Stimulated activated CD4-positive, alpha-beta T cell treated with anti-CD3 and anti-CD28 coated beads, TNF-alpha, amount 100 ng/mL, for 1 hour (primary cell): ENCODE measurements at regions not wholly inside any gene's neighbourhood (a gene's known extent, or its start where the extent isn't known, plus 50 kb on each side); places are given as distances from the start of the nearest gene placed in this dataset.

Source experiments
- DNase-seq, 3 donors: peaks; one replicate each; pipeline ENCODE4 v3.0.0-alpha.2; 2020; ENCODE audit warnings: low read depth in 3 of 3, low spot score in 1 of 3

DNA sequence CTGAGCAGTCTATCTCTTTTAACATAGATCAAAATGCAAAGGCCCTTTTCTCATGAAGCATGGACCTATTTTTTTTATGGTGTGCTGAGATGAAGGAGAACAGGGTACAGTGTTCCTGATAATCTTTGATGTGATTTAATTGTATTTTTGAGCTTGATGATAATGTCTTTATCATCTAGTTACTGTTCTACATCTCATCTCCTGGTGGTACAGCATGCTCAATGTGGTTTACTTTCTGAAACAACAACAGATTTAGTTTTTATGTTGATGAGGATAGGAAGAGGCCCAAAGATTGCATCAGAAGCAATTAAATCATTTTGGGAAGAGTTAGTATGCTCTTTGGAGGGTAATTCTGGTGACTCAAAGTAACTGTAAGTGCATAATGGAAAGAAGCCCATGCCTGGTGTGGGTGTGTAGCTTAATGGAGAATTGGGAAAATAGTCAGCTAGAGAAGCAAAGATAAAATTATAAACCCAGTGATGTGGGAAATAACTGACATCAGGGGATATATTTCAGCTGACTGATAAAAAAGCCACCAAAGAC, 123.0 kb upstream of the KCNN2 start:
- no peak for DNase-seq

DNA sequence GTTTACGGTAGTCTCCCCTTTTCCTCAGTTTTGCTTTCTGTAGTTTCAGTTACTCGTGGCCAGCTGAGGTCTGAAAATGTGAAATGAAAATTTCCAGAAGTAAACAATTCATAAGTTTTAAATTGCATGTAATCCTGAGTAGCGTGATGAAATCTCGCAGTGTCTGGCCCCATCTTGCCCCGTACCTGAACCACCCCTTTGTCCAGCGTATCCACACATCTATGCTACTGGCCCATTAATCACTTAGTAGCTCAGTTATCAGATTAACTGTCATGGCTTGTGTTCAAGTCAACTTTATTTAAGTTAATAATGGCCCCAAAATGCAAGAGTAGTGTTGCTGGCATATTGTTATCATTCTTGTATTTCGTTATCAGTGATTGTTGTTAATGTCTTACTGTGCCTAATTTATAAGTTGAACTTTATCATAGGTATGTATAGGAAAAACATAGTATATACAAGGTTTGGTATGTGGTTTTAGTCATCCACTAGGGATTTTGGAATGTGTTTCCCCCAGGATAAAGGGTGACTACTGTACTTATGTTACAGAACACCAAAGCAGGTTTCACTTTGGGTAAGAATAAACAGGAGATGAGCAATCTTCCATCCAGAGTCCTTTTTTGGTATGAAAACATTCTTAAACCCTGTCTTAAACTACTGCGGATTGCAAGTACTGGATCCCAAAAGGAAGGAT, 118.4 kb upstream of the KCNN2 start:
- DNase-seq: no peak

DNA sequence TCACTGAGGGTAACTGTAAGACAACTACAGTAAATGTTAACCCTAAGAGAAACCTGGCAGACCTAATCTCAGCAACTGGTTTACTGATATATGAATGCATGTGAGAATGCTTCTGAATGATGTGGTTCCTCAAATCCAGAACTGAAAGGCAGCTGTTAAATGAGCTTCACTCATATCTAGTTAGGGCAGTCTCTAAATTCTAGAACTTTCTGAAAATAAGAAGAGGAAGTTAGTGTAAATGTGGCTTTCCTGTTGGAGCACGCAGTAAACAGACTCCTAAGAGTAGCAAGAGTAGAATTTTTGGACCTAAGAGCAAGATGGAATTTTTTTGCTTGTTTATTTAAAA, 117.9 kb upstream of the KCNN2 start:
- DNase-seq: no peak

DNA sequence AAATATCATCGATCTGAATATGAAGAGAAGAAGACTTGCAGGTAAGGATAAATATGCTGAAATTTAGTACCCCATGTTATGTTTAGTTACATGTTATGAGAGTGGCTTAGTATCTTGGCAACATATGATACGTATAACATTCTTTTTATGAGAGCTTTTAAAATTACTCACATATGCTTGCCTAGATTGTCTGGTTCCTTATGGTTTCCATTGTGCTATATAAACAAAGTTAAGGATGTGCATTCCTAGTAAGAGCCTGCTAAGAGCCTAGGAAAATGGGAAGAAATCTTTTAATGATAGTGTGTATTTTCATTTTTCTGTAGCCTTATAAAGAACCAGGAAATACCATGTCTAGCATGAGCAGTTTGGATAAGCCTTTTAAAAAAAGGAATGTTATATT, 112.0 kb upstream of the KCNN2 start:
- no peak for DNase-seq

DNA sequence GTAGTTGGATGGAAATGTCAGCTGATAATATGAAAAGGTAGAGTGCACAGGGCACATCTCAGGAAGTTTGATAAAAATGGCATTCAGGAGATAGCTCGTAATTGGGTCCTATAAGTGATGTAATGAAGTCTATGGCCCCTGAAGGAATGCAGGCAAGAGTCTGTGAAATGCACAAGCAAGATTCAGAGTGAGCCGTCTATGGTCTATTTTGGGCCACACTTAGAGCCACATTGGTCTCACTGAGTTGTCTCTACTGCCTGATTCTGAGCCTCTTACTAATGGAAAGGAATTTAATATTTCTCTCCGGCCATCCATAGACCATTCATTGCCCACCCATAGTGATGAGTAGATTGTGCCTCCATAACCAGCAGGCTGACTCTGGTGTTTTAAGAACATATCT, 111.3 kb upstream of the KCNN2 start:
- no peak for DNase-seq

DNA sequence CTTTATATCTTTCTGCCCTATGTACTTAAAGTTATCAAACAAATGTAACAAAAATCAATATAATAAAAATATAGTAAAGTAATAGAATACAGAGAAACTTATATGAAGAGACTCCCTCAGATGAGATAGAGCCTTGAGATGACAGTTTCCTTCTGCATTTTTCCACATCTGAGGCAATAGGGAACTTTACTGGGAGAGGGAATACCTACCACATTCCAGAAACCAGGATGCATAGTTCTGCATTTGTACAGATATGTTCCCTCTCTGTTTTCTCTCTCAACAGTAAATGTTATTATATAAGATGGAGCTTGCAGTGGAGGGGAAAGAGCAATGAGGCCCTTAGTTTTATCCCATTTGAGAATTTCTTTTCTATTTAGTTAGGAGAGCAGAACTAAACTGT, 109.6 kb upstream of the KCNN2 start:
- no peak for DNase-seq

DNA sequence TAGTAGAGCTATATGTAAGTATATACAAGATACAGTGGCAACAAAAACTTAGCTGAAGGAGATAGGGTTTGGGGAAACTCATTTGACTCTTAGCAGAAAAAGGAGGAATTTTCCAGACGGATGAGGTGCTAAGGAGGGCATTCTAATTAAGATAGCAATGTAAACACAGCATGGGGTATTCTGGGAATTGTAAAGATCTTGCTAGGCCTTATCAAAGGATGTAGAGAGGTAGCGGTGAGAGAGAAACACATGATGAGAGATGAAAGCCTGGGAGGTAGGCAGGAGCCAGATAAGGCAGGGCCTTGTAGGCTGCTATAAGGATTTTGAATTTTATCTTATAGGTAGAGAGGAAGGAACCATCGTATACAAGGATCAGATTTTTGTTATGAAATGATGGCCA, 106.6 kb upstream of the KCNN2 start:
- DNase-seq: no peak

DNA sequence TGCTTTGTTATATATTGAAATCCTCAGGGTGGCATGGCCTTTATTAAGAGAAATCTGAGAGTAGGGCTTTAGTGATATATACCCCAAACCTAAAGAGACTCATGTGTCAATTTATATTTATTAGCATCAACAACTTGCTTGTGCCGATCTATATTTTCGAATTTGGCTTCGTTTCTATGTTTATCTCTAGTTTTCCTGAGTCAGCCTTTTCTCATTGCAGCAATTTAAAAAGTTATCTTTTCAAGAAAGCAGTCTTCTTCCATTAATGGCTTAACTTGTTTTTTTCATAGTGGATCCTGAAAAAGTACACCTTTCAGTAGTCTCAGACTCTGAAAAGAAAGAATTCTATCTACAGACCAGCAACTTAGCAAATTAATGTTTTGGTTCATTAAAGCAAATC, 99.9 kb upstream of the KCNN2 start:
- no peak for DNase-seq

DNA sequence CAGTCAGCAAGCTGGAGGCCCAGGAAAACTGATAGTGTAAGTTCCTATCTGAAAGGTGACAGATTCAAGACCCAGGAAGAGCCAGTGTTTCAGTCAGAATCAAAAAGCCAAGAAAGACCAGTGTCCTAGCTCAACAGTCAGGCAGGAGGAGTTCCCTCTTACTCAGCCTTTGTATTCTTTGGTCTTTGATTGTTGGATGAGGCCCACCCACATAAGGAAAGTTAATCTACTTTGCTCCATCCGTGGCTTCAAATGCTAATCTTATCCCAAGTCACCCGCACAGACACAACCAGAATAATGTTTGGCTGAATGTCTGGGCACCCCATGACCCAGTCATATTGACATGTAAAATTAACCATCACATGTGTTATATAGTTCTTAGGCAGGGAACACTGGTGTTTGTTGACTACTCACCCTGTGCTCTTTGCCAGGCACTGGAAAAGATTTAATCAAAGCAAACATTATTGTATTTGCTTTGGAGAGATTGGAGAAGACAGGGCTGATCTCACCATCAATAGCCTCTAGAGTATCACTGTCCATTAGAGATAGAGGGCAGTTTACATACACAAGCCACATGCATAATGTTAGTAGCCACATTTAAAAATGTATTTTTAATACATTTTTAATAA, 96.3 kb upstream of the KCNN2 start:
- DNase-seq: no peak

DNA sequence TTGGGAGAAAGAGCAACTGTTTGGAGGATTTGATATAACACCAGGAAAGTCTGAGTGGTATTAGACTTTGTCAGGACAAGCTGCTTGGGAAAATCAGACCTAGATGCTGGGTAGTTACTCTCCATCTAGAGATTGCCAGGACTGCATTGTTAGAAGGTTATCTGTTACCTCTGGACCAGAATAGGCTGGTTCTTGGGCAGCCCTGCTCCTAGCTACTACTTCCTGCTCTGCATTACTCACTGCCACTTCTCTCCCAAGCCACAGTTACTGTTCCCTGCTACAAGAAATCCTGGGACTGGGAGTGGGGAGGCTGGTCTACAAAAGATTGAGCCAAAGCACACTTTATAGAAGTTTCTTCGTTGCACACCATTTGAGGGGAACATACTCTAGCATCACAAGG, 95.5 kb upstream of the KCNN2 start:
- DNase-seq: no peak

DNA sequence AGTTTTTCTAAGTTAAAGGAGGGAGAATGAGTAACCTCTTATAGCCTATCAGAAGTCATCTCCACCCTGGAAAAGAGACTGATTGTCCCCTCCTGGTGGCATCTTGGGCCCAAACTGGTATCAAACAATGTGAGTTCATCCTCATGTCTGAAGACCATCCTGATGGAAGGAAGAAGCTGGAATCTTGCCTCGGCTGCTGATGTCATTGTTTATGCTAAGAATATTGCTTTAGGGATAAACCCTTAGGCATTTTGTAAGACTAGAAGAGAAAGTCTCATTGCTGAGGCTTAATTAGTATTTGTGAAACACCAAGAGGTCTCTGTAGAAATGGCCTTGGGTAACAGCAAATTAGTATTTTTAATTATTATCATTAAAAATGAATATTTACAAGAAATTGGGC, 65.7 kb upstream of the KCNN2 start:
- DNase-seq: no peak

DNA sequence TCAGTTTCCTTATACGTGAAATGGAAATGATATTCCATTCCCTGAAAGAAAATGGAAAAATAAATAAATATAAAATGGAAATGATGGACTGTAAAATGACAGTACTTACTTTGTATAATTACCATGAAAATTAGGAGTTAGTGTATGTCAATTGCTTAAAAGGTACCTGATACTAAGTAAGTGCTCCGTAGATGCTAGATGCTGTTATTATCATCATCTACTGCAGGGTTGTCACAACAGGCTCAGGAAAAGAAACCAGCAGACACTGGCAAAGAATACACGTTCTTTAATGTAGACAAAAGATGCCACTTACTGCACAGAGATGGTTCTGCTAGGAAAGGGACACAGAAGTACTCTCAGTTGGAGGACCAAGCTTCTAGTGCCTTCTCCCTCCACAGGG, 64.0 kb upstream of the KCNN2 start:
- no peak for DNase-seq

DNA sequence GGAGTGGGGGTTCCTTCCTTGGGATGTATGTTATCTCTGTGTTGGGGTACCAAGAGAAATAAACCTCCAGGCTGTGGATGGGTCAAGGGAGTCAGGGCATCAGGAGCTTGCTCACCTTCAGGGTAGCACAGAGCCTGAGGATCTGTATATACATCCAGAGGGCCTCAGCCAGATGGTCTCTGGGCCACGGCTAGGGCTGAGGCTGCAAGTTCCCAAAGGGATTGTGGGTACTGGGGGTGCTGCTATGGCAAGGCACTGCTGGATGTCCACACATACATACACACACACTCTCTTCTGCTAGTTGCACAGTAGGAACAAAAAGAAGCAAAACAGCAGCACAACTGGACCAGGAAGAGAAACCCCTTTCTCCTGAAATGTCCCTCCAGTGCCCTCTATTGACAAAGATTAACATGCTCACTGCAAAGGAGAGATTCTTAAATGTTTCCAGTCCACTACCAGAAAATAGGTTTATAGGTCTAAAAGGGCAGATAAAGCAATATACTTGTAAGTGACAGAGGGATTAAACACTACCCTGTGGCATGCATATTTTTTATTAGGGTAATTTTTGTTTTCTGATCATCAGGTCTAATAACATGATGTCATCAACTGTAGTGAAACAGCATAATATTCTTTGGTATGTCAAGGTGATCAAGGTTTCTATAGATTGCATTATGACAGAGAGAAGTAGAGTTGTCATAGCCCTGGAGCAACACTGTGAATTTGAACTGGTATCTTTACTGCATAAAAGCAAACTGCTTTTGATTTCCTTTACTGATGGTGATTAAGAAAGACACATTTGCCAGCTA, 56.3 kb upstream of the KCNN2 start:
- no peak for DNase-seq

DNA sequence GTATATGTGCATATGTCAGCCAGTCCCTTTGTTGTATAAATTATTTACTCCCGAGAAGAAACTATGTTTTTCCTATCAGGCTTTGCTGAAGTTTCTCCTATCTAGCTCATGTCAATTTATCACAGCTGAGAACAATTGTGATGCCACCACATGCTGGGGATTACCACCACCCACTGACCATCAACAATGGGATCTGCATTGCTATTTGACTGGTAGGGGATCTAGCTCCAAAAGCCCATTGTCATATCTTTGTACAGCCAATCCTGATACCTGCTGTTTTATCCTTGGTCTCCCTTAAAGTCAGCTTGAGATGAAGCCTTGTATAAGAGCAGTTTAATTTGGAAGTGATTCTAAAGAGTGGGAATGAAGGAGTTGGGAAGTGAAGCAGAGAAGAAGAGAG, 53.9 kb upstream of the KCNN2 start:
- DNase-seq: no peak

DNA sequence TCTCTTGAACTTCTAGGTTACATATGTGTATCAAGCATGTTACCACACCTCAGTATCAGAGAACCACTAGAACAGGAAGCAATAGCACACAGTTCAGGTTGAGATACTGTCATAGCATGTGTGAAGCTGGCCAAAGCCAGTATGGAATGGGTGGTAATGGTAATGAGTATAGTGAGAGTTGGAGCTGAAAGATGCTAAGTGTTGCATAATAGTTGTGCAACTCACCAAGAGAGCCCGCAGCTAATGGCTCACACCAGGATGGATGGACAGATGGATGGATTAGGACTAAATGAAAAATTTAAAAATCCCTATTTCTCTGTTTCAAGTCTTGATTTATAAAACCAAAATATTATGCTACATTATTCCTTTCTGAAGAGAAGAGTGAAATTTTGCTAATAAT, 53.4 kb upstream of the KCNN2 start:
- DNase-seq: no peak

DNA sequence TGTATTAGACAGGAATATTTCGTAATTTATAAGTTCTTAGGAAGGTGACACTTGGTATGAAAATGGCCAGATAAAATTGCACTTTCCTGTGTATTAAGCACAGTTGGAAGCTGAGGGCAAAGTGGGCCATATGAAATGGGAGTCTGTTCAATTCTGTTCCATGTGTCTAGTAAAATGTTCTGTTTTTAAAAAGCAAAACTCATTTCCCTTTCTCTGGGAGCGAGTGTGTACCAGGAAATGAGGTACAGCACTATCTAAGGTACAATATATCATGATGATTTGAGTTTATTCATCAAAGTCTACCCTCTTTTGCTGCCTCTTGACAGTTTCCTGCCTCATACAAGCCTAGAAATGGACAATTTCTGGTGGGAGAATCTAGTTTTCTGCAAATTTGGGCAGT, 51.2 kb upstream of the KCNN2 start:
- no peak for DNase-seq

DNA sequence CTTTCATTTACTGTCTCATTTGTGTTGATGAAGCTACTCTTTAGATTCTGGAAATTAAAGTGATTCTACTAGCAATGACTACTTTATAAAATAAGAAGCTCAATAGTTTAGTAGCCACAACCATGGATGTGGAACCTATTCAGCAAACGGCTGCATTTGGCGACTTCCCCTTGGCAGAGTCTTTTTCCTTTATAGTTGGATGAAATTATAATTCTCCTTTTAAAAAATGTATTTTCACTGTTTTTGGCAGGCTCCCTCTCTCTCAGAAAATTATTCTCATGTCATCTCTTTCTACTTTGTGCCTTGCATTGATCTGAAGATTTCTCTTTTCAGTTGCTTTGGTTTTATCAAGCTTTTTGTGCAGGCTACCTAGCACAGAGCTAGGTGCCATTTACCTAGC, 50.6 kb upstream of the KCNN2 start:
- DNase-seq: no peak

DNA sequence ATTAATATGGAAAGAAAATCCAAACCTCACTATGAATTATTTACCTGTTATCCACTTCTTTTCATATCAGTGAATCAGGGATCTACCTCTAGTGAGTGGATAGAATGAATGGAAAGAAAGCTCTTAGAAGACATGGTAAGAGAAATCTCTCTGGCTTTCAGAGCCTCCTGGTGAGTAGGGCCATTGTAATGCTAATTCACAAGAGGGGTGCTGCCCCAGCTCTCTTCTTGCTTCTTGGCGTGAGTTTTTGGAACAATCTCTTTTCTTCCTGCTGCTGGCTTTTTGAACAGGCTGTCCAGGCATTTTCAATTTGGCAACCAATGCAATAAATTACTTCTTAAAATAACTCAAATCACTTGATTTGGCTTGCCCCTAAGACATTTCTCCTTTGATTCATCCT, 49.9 kb upstream of the KCNN2 start:
- DNase-seq: no peak
